Uterus (tissue), 3 donors: ENCODE measurements at regions not wholly inside any gene's neighbourhood (a gene's known extent, or its start where the extent isn't known, plus 50 kb on each side); places are given as distances from the start of the nearest gene placed in this dataset.

ENCODE experiments used
- DNase-seq, 2 donors: peaks; one replicate each; pipeline ENCODE4 v3.0.0-alpha.2; 2019 to 2020
- H3K27ac ChIP-seq, 2 donors: fragments of 200-600 bp; sonication (generic); 1 replicate in 1 of 2; 2 replicates in 1 of 2; pipeline ENCODE4 v1.5.1; 2016 to 2018
- H3K27me3 ChIP-seq, 2 donors: fragments of 200-600 bp; sonication (generic); one replicate each; pipeline ENCODE4 v1.5.1; 2018 to 2019; ENCODE audit warnings: control low read depth in 1 of 2
- H3K36me3 ChIP-seq, 2 donors: fragments of 200-600 bp; sonication (generic); one replicate each; pipeline ENCODE4 v1.5.1; 2019; ENCODE audit warnings: control low read depth in 1 of 2
- H3K4me1 ChIP-seq, 2 donors: fragments of 200-600 bp; sonication (generic); one replicate each; pipeline ENCODE4 v1.5.1; 2018 to 2019; ENCODE audit warnings: control low read depth in 1 of 2
- H3K4me3 ChIP-seq, 2 donors: fragments of 200-600 bp; sonication (generic); 1 replicate in 1 of 2; 2 replicates in 1 of 2; pipeline ENCODE4 v1.5.1; 2018 to 2019; ENCODE audit warnings: mild to moderate bottlenecking in 1 of 2
- H3K9me3 ChIP-seq, 2 donors: fragments of 200-600 bp; sonication (generic); one replicate each; pipeline ENCODE4 v1.5.1; 2019; ENCODE audit warnings: control low read depth in 1 of 2
- POLR2A ChIP-seq, 2 donors: fragments of 450-650 bp; IDR thresholded peaks; one replicate each; pipeline ENCODE4 v1.6.1; 2016; ENCODE audit warnings: antibody characterized with exemption in 2 of 2, mild to moderate bottlenecking in 1 of 2, moderate library complexity in 1 of 2
- intact Hi-C: fragments of 100-400 bp; cut with DNase I; formaldehyde crosslinking; loops from one replicate; pipeline ENCODE4 v1.15.1; 2023; ENCODE audit warnings: low total_unique reads
- TF ChIP-seq, protein P1 (sequence below), 4 experiments: fragments of 200-600 bp in 2 of 4; fragments of 450-650 bp in 2 of 4; sonication (generic) in 2 of 4; IDR thresholded peaks; one replicate each; pipeline ENCODE4 v1.5.1; 2016 to 2019; ENCODE audit warnings: antibody characterized with exemption in 4 of 4, mild to moderate bottlenecking in 2 of 4, moderate library complexity in 1 of 4
- donor health status: DM: yes; HTN: yes; CAD: no.

DNA sequence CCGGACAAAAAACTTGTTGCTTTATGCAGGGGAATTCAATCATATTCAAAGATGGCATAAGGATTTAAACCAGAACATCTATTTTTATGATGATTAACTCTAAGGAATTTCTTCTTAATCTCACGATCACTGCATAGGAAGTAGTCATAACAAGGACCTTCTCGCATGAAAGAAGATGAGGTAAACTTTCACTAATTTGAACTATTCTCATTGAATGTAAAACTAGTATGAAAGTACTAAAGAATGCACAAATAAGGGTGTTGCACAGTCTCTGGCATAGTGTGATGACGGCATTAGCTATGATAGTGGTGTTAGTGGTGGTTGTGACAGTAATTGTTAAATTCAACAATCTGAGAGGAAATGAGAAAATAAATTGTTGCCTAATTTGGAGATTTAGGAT, 280.0 kb downstream of the SLC6A15 start:
- H3K27ac ChIP-seq: no peak overlapping the region
- intact Hi-C loops: no loop called here
- TF ChIP-seq, protein P1, sequence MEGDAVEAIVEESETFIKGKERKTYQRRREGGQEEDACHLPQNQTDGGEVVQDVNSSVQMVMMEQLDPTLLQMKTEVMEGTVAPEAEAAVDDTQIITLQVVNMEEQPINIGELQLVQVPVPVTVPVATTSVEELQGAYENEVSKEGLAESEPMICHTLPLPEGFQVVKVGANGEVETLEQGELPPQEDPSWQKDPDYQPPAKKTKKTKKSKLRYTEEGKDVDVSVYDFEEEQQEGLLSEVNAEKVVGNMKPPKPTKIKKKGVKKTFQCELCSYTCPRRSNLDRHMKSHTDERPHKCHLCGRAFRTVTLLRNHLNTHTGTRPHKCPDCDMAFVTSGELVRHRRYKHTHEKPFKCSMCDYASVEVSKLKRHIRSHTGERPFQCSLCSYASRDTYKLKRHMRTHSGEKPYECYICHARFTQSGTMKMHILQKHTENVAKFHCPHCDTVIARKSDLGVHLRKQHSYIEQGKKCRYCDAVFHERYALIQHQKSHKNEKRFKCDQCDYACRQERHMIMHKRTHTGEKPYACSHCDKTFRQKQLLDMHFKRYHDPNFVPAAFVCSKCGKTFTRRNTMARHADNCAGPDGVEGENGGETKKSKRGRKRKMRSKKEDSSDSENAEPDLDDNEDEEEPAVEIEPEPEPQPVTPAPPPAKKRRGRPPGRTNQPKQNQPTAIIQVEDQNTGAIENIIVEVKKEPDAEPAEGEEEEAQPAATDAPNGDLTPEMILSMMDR (IDR thresholded peaks at IDR 0.05): no peak
- no peak for TF ChIP-seq POLR2A (IDR thresholded peaks at IDR 0.05)
- no peak for DNase-seq
- H3K9me3 ChIP-seq: no peaks in the 10 kb centered on the region
- no peak overlapping the region for H3K4me3 ChIP-seq
- H3K36me3 ChIP-seq: no peaks in the 10 kb centered on the region
- H3K27me3 ChIP-seq: no peaks in the 10 kb centered on the region
- no peaks in the 10 kb centered on the region for H3K4me1 ChIP-seq

DNA sequence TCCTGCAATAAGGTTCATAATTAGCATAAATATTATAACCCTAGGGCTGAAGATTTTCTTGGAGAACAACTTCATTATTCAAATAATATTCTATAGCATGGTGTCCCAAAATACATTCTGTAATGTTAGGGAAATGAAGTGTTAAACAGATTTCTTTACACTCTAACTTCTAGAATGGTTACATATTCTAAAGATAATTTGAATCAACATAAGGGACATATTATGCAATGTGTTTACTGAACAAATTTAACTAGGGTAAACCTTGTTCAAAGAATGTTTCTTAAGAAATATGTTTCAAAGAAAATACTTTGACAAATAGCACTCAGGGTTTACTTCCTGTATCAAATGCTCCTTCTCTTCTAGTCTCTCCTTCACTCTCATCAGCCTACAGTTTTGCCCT, 281.6 kb downstream of the SLC6A15 start:
- Histone ChIP-seq H3K27ac (no peak overlapping the region), H3K4me3 (no peak overlapping the region), H3K9me3 (no peaks in the 10 kb centered on the region), H3K27me3 (no peaks in the 10 kb centered on the region), H3K36me3 (no peaks in the 10 kb centered on the region), H3K4me1 (no peaks in the 10 kb centered on the region)
- DNase-seq: no peak
- TF ChIP-seq, protein P1 (IDR thresholded peaks at IDR 0.05): no peak
- no peak for TF ChIP-seq POLR2A (IDR thresholded peaks at IDR 0.05)
- intact Hi-C loops: no loop called here

DNA sequence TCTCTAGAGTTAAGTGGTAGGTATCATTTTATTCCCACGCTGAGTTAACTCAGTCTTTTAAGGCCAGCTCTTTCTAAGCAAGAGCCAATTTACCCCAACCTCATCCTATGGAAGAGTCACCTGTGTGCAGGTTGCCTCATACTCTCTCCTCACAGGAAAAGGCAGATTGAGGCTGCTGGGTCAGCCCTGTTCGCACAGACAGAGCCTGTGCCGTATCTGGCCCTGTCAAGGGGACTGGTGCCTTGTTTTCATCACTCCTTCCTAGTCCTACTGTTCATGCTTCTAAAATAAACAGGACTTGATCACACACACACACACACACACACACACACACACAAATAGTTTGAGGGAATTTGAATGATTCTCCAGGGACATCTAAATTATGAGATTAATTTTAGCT, 285.0 kb downstream of the SLC6A15 start:
- Histone ChIP-seq H3K27ac (no peak overlapping the region), H3K4me1 (no peaks in the 10 kb centered on the region), H3K4me3 (no peak overlapping the region), H3K36me3 (no peaks in the 10 kb centered on the region), H3K27me3 (no peaks in the 10 kb centered on the region), H3K9me3 (no peaks in the 10 kb centered on the region)
- DNase-seq: no peak
- intact Hi-C loops: no loop called here
- TF ChIP-seq, protein P1 (IDR thresholded peaks at IDR 0.05): no peak
- no peak for TF ChIP-seq POLR2A (IDR thresholded peaks at IDR 0.05)

DNA sequence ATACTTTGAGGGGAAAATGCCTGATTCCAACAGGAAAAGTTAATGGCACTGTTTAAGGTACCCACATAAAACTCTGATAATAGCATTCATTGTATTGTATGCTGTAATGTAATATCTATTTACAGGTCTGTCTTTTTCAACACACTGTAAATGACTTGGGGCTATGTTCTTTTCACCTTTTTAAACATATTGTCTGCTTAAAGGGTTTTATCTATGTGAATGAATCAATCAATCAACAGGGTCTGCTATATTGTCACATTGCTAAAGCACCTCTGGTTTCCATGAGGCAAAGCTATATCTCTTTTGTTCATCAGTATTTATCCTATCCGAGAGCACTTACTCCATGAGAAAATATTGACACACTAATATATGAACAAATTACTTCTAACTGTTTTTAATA, 288.0 kb downstream of the SLC6A15 start:
- H3K27ac ChIP-seq: no peak overlapping the region
- H3K4me1 ChIP-seq: no peaks in the 10 kb centered on the region
- no peaks in the 10 kb centered on the region for H3K9me3 ChIP-seq
- no peaks in the 10 kb centered on the region for H3K36me3 ChIP-seq
- intact Hi-C loops: no loop called here
- TF ChIP-seq, protein P1 (IDR thresholded peaks at IDR 0.05): no peak
- TF ChIP-seq POLR2A (IDR thresholded peaks at IDR 0.05): no peak
- no peak overlapping the region for H3K4me3 ChIP-seq
- no peaks in the 10 kb centered on the region for H3K27me3 ChIP-seq
- no peak for DNase-seq

DNA sequence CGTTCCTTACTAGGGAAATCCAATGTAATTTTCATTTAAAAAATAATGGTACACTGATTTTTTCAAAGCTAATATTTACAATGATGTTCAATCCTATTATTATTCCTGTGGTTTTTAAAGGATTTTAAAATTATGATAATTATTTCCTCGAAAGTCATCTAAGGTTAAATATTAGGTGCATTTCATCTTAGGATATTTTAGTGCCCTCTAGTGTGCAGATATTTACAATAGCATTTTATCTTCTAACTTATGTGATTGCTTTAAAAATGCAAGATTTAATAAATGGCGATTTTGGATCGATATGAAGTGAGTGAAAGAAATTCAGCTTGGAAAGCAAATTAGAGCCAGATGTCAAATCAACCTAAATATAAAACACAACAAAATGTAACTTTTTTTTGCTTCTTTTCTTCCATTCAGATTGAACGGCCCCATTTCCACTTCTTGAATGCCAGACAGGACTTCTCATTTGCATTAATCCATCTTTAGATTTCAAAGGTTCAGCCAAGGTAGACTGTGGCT, 293.5 kb downstream of the SLC6A15 start:
- Histone ChIP-seq H3K27ac (no peak overlapping the region), H3K4me1 (no peaks in the 10 kb centered on the region), H3K36me3 (no peaks in the 10 kb centered on the region), H3K4me3 (no peak overlapping the region), H3K9me3 (no peaks in the 10 kb centered on the region), H3K27me3 (no peaks in the 10 kb centered on the region)
- DNase-seq: no peak
- intact Hi-C loops: no loop called here
- TF ChIP-seq POLR2A (IDR thresholded peaks at IDR 0.05): no peak
- TF ChIP-seq, protein P1 (IDR thresholded peaks at IDR 0.05): no peak
